SK-N-SH treated with all-trans-retinoic acid at 6 μM for 48 hours (cell line): ENCODE measurements at regions not wholly inside any gene's neighbourhood (a gene's known extent, or its start where the extent isn't known, plus 50 kb on each side); places are given as distances from the start of the nearest gene placed in this dataset.

Experiments used
- BACH2 ChIP-seq: fragments of 250-450 bp; sonication (Bioruptor Pico); IDR thresholded peaks from 2 replicates; pipeline ENCODE4 v1.9.0; 2021; ENCODE audit warnings: mild to moderate bottlenecking, borderline replicate concordance
- CSDC2 ChIP-seq: fragments of 250-450 bp; sonication (Bioruptor Pico); IDR thresholded peaks from 2 replicates; pipeline ENCODE4 v1.5.0; 2020; ENCODE audit warnings: mild to moderate bottlenecking, moderate library complexity
- ISL1 ChIP-seq: fragments of 250-450 bp; sonication (Bioruptor Pico); IDR thresholded peaks from 2 replicates; pipeline ENCODE4 v2.1.2; 2022; ENCODE audit warnings: mild to moderate bottlenecking, moderate library complexity
- OSR1 ChIP-seq: fragments of 250-450 bp; sonication (Bioruptor Pico); IDR thresholded peaks from 2 replicates; pipeline ENCODE4 v1.8.0; 2022; ENCODE audit warnings: moderate library complexity, mild to moderate bottlenecking, inconsistent platforms
- RARB ChIP-seq: fragments of 250-450 bp; sonication (Bioruptor Pico); IDR thresholded peaks from 2 replicates; pipeline ENCODE4 v1.8.0; 2021; ENCODE audit warnings: mild to moderate bottlenecking, moderate library complexity
- ZFP3 ChIP-seq: fragments of 250-450 bp; sonication (Bioruptor Pico); IDR thresholded peaks from 2 replicates; pipeline ENCODE4 v1.5.0; 2020; ENCODE audit warnings: mild to moderate bottlenecking, moderate library complexity
- ZFP30 ChIP-seq: fragments of 450-650 bp; formaldehyde crosslinking; IDR thresholded peaks from 2 replicates; pipeline ENCODE4 v1.5.0; 2022; ENCODE audit warnings: mild to moderate bottlenecking, moderate library complexity
- ZNF565 ChIP-seq: fragments of 450-650 bp; formaldehyde crosslinking; conservative IDR thresholded peaks from 2 replicates; pipeline ENCODE4 v1.5.0; 2020; ENCODE audit warnings: low read depth, mild to moderate bottlenecking, moderate library complexity
- TF ChIP-seq, protein P1 (sequence below): fragments of 250-450 bp; sonication (Bioruptor Pico); IDR thresholded peaks from 2 replicates; pipeline ENCODE4 v1.5.1; 2020; ENCODE audit warnings: low read depth, mild to moderate bottlenecking, moderate library complexity
- TF ChIP-seq, protein P2 (sequence below): fragments of 250-450 bp; sonication (Bioruptor Pico); IDR thresholded peaks from 2 replicates; pipeline ENCODE4 v1.8.0; 2020; ENCODE audit warnings: mild to moderate bottlenecking, moderate library complexity, borderline replicate concordance
- TF ChIP-seq, protein P3 (sequence below): fragments of 250-450 bp; sonication (Bioruptor Pico); IDR thresholded peaks from 2 replicates; pipeline ENCODE4 v1.5.1; 2021; ENCODE audit warnings: mild to moderate bottlenecking, moderate library complexity
- TF ChIP-seq, protein P4 (sequence below): fragments of 250-450 bp; sonication (Bioruptor Pico); IDR thresholded peaks from 2 replicates; pipeline ENCODE4 v1.5.0; 2020; ENCODE audit warnings: mild to moderate bottlenecking, moderate library complexity
- TF ChIP-seq, protein P5 (sequence below): fragments of 250-450 bp; sonication (Bioruptor Pico); IDR thresholded peaks from 2 replicates; pipeline ENCODE4 v1.8.0; 2021; ENCODE audit warnings: low read depth, mild to moderate bottlenecking, moderate library complexity, borderline replicate concordance

DNA sequence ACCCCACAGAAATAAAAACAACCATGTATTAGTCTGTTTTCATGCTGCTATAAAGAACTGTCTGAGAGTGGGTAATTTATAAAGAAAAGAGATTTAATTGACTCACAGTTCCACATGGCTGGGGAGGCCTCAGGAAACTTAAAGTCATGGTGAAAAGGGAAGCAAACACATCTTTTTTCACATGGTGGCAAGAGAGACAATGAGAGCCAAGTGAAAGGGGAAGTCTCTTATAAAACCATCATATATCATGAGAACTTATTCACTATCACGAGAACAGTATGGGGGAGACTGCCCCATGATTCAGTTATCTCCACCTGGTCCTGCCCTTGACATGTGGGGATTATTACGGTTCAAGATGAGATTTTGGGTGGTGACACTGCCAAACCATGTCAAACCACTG, 141.5 kb downstream of the ZMAT3 start:
- TF ChIP-seq, protein P1, sequence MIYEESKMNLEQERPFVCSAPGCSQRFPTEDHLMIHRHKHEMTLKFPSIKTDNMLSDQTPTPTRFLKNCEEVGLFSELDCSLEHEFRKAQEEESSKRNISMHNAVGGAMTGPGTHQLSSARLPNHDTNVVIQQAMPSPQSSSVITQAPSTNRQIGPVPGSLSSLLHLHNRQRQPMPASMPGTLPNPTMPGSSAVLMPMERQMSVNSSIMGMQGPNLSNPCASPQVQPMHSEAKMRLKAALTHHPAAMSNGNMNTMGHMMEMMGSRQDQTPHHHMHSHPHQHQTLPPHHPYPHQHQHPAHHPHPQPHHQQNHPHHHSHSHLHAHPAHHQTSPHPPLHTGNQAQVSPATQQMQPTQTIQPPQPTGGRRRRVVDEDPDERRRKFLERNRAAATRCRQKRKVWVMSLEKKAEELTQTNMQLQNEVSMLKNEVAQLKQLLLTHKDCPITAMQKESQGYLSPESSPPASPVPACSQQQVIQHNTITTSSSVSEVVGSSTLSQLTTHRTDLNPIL (CRISPR knock-in tag): no peak
- TF ChIP-seq ZNF565 (CRISPR knock-in tag) (no peak), ISL1 (no peak), ZFP30 (no peak), RARB (CRISPR knock-in tag) (no peak), OSR1 (no peak), BACH2 (CRISPR knock-in tag) (no peak), ZFP3 (CRISPR knock-in tag) (no peak), CSDC2 (CRISPR knock-in tag) (no peak)
- TF ChIP-seq, protein P2, sequence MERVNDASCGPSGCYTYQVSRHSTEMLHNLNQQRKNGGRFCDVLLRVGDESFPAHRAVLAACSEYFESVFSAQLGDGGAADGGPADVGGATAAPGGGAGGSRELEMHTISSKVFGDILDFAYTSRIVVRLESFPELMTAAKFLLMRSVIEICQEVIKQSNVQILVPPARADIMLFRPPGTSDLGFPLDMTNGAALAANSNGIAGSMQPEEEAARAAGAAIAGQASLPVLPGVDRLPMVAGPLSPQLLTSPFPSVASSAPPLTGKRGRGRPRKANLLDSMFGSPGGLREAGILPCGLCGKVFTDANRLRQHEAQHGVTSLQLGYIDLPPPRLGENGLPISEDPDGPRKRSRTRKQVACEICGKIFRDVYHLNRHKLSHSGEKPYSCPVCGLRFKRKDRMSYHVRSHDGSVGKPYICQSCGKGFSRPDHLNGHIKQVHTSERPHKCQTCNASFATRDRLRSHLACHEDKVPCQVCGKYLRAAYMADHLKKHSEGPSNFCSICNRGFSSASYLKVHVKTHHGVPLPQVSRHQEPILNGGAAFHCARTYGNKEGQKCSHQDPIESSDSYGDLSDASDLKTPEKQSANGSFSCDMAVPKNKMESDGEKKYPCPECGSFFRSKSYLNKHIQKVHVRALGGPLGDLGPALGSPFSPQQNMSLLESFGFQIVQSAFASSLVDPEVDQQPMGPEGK: no peak
- TF ChIP-seq, protein P3, sequence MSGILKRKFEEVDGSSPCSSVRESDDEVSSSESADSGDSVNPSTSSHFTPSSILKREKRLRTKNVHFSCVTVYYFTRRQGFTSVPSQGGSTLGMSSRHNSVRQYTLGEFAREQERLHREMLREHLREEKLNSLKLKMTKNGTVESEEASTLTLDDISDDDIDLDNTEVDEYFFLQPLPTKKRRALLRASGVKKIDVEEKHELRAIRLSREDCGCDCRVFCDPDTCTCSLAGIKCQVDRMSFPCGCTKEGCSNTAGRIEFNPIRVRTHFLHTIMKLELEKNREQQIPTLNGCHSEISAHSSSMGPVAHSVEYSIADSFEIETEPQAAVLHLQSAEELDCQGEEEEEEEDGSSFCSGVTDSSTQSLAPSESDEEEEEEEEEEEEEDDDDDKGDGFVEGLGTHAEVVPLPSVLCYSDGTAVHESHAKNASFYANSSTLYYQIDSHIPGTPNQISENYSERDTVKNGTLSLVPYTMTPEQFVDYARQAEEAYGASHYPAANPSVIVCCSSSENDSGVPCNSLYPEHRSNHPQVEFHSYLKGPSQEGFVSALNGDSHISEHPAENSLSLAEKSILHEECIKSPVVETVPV (CRISPR knock-in tag): no peak
- TF ChIP-seq, protein P4, sequence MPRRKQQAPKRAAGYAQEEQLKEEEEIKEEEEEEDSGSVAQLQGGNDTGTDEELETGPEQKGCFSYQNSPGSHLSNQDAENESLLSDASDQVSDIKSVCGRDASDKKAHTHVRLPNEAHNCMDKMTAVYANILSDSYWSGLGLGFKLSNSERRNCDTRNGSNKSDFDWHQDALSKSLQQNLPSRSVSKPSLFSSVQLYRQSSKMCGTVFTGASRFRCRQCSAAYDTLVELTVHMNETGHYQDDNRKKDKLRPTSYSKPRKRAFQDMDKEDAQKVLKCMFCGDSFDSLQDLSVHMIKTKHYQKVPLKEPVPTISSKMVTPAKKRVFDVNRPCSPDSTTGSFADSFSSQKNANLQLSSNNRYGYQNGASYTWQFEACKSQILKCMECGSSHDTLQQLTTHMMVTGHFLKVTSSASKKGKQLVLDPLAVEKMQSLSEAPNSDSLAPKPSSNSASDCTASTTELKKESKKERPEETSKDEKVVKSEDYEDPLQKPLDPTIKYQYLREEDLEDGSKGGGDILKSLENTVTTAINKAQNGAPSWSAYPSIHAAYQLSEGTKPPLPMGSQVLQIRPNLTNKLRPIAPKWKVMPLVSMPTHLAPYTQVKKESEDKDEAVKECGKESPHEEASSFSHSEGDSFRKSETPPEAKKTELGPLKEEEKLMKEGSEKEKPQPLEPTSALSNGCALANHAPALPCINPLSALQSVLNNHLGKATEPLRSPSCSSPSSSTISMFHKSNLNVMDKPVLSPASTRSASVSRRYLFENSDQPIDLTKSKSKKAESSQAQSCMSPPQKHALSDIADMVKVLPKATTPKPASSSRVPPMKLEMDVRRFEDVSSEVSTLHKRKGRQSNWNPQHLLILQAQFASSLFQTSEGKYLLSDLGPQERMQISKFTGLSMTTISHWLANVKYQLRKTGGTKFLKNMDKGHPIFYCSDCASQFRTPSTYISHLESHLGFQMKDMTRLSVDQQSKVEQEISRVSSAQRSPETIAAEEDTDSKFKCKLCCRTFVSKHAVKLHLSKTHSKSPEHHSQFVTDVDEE (CRISPR knock-in tag): no peak
- TF ChIP-seq, protein P5, sequence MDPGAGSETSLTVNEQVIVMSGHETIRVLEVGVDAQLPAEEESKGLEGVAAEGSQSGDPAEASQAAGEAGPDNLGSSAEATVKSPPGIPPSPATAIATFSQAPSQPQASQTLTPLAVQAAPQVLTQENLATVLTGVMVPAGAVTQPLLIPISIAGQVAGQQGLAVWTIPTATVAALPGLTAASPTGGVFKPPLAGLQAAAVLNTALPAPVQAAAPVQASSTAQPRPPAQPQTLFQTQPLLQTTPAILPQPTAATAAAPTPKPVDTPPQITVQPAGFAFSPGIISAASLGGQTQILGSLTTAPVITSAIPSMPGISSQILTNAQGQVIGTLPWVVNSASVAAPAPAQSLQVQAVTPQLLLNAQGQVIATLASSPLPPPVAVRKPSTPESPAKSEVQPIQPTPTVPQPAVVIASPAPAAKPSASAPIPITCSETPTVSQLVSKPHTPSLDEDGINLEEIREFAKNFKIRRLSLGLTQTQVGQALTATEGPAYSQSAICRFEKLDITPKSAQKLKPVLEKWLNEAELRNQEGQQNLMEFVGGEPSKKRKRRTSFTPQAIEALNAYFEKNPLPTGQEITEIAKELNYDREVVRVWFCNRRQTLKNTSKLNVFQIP (CRISPR knock-in tag): no peak
